A549 (cell line): ENCODE measurements at regions not wholly inside any gene's neighbourhood (a gene's known extent, or its start where the extent isn't known, plus 50 kb on each side); places are given as distances from the start of the nearest gene placed in this dataset.

ENCODE experiments used
- ATAC-seq, 2 experiments: fragments of 200-7000 bp in 1 of 2; fragments of >200 bp in 1 of 2; cut with Nextera tagmentation in 1 of 2; cut with Tn5 transposase in 1 of 2; 3 replicates each; pipeline versions ENCODE4 v1.8.0 to v1.9.1; 2018 to 2020; ENCODE audit warnings: mild to moderate bottlenecking in 1 of 2, moderate library complexity in 1 of 2
- CTCF ChIA-PET: fragments of 300-600 bp; sonication (Branson Sonifier 250); formaldehyde crosslinking; extraction: SDS; loops from one replicate; lab custom pipeline; 2021; ENCODE audit warnings: antibody characterized with exemption, inconsistent platforms; lab: Yijun Ruan, JAX
- POLR2A ChIA-PET: fragments of 350-600 bp; formaldehyde crosslinking; extraction: SDS; loops from one replicate; lab custom pipeline; 2021; ENCODE audit warnings: antibody characterized with exemption, inconsistent platforms; lab: Yijun Ruan, JAX
- DNase-seq, 2 experiments: peaks; one replicate each; pipeline versions ENCODE4 v3.0.0 to v3.0.0-alpha.2; 2011 to 2016; ENCODE audit warnings: low read depth in 1 of 2, low spot score in 1 of 2
- FAIRE-seq: peaks from 2 replicates; lab custom pipeline; 2011; peaks lifted over from hg19 to GRCh38; lab: Jason Lieb, UNC
- H3K27ac ChIP-seq, 2 experiments: fragments of >200 bp; sonication (Bioruptor Twin); formaldehyde crosslinking; 3 replicates each; pipeline ENCODE4 v1.5.1; 2016 to 2017
- H3K4me1 ChIP-seq: fragments of >200 bp; sonication (Bioruptor Twin); formaldehyde crosslinking; 3 replicates; pipeline ENCODE4 v1.6.1; 2016
- H3K4me2 ChIP-seq: fragments of >200 bp; sonication (Bioruptor Twin); formaldehyde crosslinking; 3 replicates; pipeline ENCODE4 v1.6.1; 2016
- H3K4me3 ChIP-seq: fragments of >200 bp; sonication (Bioruptor Twin); formaldehyde crosslinking; 3 replicates; pipeline ENCODE4 v1.5.1; 2016
- H3K9me3 ChIP-seq: fragments of >200 bp; sonication (Bioruptor Twin); formaldehyde crosslinking; 3 replicates; pipeline ENCODE4 v1.6.1; 2016
- ATOH8 ChIP-seq: fragments of 250-450 bp; sonication (Bioruptor Pico); IDR thresholded peaks from 2 replicates; pipeline ENCODE4 v1.5.0; 2020; ENCODE audit warnings: low read depth, mild to moderate bottlenecking, moderate library complexity
- CBX2 ChIP-seq: fragments of 200-600 bp; sonication (generic); IDR thresholded peaks from 2 replicates; pipeline ENCODE4 v1.6.1; 2016; ENCODE audit warnings: low read depth, mild to moderate bottlenecking, borderline replicate concordance
- EP300 ChIP-seq, 2 experiments: fragments of >200 bp; sonication (Bioruptor Twin); formaldehyde crosslinking; IDR thresholded peaks; 2 replicates in 1 of 2; 3 replicates in 1 of 2; pipeline ENCODE4 v1.6.1; 2016 to 2017
- ESRRA ChIP-seq: fragments of 150-350 bp; IDR thresholded peaks from 2 replicates; pipeline ENCODE4 v1.6.1; 2014; ENCODE audit warnings: mild to moderate bottlenecking, low read length, borderline replicate concordance
- FOSB ChIP-seq: fragments of 250-450 bp; sonication (Bioruptor Pico); IDR thresholded peaks from 2 replicates; pipeline ENCODE4 v1.5.0; 2020; ENCODE audit warnings: mild to moderate bottlenecking, moderate library complexity
- HEYL ChIP-seq: fragments of 250-450 bp; sonication (Bioruptor Pico); IDR thresholded peaks from 2 replicates; pipeline ENCODE4 v1.8.0; 2021; ENCODE audit warnings: mild to moderate bottlenecking, moderate library complexity
- HOXA7 ChIP-seq: fragments of 250-450 bp; sonication (Bioruptor Pico); IDR thresholded peaks from 2 replicates; pipeline ENCODE4 v1.5.0; 2020; ENCODE audit warnings: mild to moderate bottlenecking, moderate library complexity
- HOXB13 ChIP-seq: fragments of 250-450 bp; sonication (Bioruptor Pico); IDR thresholded peaks from 2 replicates; pipeline ENCODE4 v1.5.0; 2020; ENCODE audit warnings: low read depth, mild to moderate bottlenecking, moderate library complexity
- HOXB5 ChIP-seq: fragments of 250-450 bp; sonication (Bioruptor Pico); IDR thresholded peaks from 2 replicates; pipeline ENCODE4 v1.5.0; 2020; ENCODE audit warnings: mild to moderate bottlenecking, moderate library complexity
- JUNB ChIP-seq: fragments of >200 bp; sonication (Bioruptor Twin); formaldehyde crosslinking; IDR thresholded peaks from 2 replicates; pipeline ENCODE4 v1.6.1; 2016
- MAZ ChIP-seq: fragments of 150-350 bp; IDR thresholded peaks from 2 replicates; pipeline ENCODE4 v1.6.1; 2014; ENCODE audit warnings: antibody characterized with exemption, low read depth, low read length, borderline replicate concordance
- MYC ChIP-seq: IDR thresholded peaks from 2 replicates; pipeline ENCODE4 v1.6.1; 2012; ENCODE audit warnings: mild to moderate bottlenecking, inconsistent platforms, low read length, improper control_type of control experiment, borderline replicate concordance
- NPAS2 ChIP-seq: fragments of 250-450 bp; sonication (Bioruptor Pico); IDR thresholded peaks from 2 replicates; pipeline ENCODE4 v1.8.0; 2022; ENCODE audit warnings: mild to moderate bottlenecking, moderate library complexity, borderline replicate concordance
- NR3C1 ChIP-seq: fragments of >200 bp; sonication (Bioruptor Twin); formaldehyde crosslinking; IDR thresholded peaks from 3 replicates; pipeline ENCODE4 v1.6.1; 2017
- RNF2 ChIP-seq: fragments of 200-600 bp; sonication (generic); IDR thresholded peaks from 2 replicates; pipeline ENCODE4 v1.6.1; 2016; ENCODE audit warnings: low read depth, mild to moderate bottlenecking, antibody characterized with exemption, moderate library complexity, borderline replicate concordance
- SMC3 ChIP-seq: fragments of >200 bp; sonication (Bioruptor Twin); formaldehyde crosslinking; IDR thresholded peaks from 3 replicates; pipeline ENCODE4 v1.6.1; 2018; ENCODE audit warnings: inconsistent platforms
- TFCP2L1 ChIP-seq: fragments of 250-450 bp; sonication (Bioruptor Pico); IDR thresholded peaks from 2 replicates; pipeline ENCODE4 v1.5.0; 2021; ENCODE audit warnings: mild to moderate bottlenecking
- ZC3H11A ChIP-seq: fragments of 450-650 bp; IDR thresholded peaks from 2 replicates; pipeline ENCODE4 v1.6.1; 2014; ENCODE audit warnings: antibody characterized with exemption, mild to moderate bottlenecking
- ZFP36 ChIP-seq: fragments of 450-650 bp; IDR thresholded peaks from 2 replicates; pipeline ENCODE4 v1.6.1; 2014; ENCODE audit warnings: borderline replicate concordance; ENCODE audit not compliant: partially characterized antibody
- ZNF302 ChIP-seq: fragments of 250-450 bp; sonication (Bioruptor Pico); IDR thresholded peaks from 2 replicates; pipeline ENCODE4 v1.9.0; 2021; ENCODE audit warnings: inconsistent platforms, mild to moderate bottlenecking, moderate library complexity
- WGBS: methylation state at CpG from one replicate; pipeline ENCODE4 v1.1.6; 2017; ENCODE audit errors: missing lambda C conversion rate; 5-methylcytosine and 5-hydroxymethylcytosine counted together
- TF ChIP-seq, protein P1 (sequence below): fragments of 200-600 bp; sonication (generic); IDR thresholded peaks from 2 replicates; pipeline ENCODE4 v1.6.1; 2016; ENCODE audit warnings: antibody characterized with exemption, mild to moderate bottlenecking, moderate library complexity
- TF ChIP-seq, protein P2 (sequence below): IDR thresholded peaks from 2 replicates; pipeline ENCODE4 v1.6.1; 2012; ENCODE audit warnings: low read depth, borderline replicate concordance
- TF ChIP-seq, protein P3 (sequence below): fragments of >200 bp; sonication (Bioruptor Twin); formaldehyde crosslinking; IDR thresholded peaks from 3 replicates; pipeline ENCODE4 v1.6.1; 2016
- TF ChIP-seq, protein P4 (sequence below): fragments of 250-450 bp; sonication (Bioruptor Pico); IDR thresholded peaks from 2 replicates; pipeline ENCODE4 v1.5.0; 2021; ENCODE audit warnings: mild to moderate bottlenecking, moderate library complexity, borderline replicate concordance

DNA sequence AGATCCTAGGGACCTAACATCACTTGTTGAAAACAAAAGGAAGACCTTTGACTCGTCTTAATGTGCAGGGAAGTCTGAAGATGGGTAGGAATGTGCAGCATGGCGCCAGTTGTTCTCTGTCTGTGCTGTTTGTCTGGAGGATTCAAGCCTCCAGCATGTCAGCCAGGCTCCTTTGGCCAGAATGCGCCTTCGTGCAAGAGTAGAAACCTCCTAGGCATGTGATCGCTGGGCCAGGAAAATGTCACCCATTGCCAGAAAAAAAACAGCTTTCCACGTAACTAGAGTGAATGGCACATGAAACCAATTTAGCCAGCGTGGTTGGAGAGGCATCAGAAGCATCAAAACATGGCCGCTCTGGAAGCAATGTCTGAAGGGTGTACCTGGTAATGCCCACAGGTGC is 132.7 kb downstream of the EDN1 start (continued):
- TF ChIP-seq ATOH8 (CRISPR knock-in tag): no peak

DNA sequence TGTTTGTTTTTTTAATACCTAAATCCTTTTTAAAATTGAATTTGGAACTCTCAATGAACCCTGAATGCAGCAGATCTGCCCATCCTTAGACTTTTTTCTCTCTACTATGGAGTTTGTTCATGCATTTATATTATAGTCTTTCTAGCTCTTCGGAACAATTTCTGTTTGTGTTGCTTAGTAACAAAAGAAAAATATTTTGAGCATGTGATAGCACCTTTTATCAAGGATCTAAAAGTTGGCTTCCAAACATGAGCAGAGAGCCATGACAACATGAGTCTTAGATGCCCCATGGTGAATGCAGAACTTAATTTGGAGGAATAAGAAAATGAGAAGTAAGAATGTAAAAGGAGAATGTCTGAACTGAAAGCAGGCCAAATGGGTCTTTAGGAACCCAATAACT is 133.7 kb downstream of the EDN1 start:
- 67% methylated on average over 1 of the region's 1 CpG for WGBS
- DNase-seq: peak in 1 of 2 experiments; percentile 32
- no peak for FAIRE-seq
- H3K4me2 ChIP-seq: no peak overlapping the region; the same call in 2 of the 3 replicates
- TF ChIP-seq HOXB13 (no peak), NPAS2 (CRISPR knock-in tag) (no peak), NR3C1 (no peak), RNF2 (no peak), ZNF302 (CRISPR knock-in tag) (no peak)
- no peak overlapping the region for H3K4me3 ChIP-seq
- ChIA-PET CTCF (no interaction called here), POLR2A (no interaction called here)
- H3K4me1 ChIP-seq: peaks cover 37% of the 10 kb centered on the region
- H3K27ac ChIP-seq: peak overlapping the region in 1 of 2 experiments; percentile 17; a peak in 2 of 6 replicates
- ATAC-seq: no peak; a peak in 1 of 6 replicates
- peaks cover 3% of the 10 kb centered on the region for H3K9me3 ChIP-seq

DNA sequence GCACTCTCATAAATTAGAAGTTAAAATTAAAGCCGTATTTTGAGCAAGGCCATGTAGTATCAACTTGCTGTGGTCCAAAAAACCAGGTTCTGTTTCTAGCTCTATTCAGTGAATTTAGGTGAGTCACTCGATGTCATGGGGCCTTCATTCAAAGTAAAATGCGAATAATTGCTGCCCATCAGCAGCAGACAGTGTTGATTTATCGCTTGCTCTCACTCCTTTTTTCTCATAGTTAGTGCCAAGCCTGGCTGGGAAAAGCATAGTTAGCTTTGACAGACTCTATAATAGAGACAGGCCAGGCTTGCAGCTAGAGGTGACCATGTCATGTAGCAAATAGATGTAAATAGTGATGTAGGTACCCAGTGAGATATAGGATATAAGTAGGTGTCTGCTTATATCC is 136.0 kb downstream of the EDN1 start:
- no peak overlapping the region for H3K4me2 ChIP-seq
- WGBS: 90% methylated on average over 4 of the region's 4 CpGs
- FAIRE-seq: no peak
- CTCF ChIA-PET: no interaction called here
- H3K27ac ChIP-seq: 0 out of 6 replicates have a peak overlapping the region, but pooled peaks of 1 of the 2 experiments have one; percentile 12
- H3K4me1 ChIP-seq: peaks cover 16% of the 10 kb centered on the region
- POLR2A ChIA-PET: no interaction called here
- TF ChIP-seq TFCP2L1: no peak
- no peak for TF ChIP-seq MYC
- TF ChIP-seq, protein P1, sequence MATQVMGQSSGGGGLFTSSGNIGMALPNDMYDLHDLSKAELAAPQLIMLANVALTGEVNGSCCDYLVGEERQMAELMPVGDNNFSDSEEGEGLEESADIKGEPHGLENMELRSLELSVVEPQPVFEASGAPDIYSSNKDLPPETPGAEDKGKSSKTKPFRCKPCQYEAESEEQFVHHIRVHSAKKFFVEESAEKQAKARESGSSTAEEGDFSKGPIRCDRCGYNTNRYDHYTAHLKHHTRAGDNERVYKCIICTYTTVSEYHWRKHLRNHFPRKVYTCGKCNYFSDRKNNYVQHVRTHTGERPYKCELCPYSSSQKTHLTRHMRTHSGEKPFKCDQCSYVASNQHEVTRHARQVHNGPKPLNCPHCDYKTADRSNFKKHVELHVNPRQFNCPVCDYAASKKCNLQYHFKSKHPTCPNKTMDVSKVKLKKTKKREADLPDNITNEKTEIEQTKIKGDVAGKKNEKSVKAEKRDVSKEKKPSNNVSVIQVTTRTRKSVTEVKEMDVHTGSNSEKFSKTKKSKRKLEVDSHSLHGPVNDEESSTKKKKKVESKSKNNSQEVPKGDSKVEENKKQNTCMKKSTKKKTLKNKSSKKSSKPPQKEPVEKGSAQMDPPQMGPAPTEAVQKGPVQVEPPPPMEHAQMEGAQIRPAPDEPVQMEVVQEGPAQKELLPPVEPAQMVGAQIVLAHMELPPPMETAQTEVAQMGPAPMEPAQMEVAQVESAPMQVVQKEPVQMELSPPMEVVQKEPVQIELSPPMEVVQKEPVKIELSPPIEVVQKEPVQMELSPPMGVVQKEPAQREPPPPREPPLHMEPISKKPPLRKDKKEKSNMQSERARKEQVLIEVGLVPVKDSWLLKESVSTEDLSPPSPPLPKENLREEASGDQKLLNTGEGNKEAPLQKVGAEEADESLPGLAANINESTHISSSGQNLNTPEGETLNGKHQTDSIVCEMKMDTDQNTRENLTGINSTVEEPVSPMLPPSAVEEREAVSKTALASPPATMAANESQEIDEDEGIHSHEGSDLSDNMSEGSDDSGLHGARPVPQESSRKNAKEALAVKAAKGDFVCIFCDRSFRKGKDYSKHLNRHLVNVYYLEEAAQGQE: no peak
- no peak for TF ChIP-seq CBX2
- TF ChIP-seq MAZ: no peak
- no peak for TF ChIP-seq HOXA7 (CRISPR knock-in tag)
- TF ChIP-seq, all 56 proteins: peak for 0
- ATAC-seq (no peak), DNase-seq (no peak)
- no peak overlapping the region for H3K4me3 ChIP-seq
- H3K9me3 ChIP-seq: no peaks in the 10 kb centered on the region

GRCh38 chr6:12431023-12431422 is 140.9 kb downstream of the EDN1 start:
- FAIRE-seq (no peak), ATAC-seq (no peak), DNase-seq (no peak)
- ChIA-PET POLR2A (no interaction called here), CTCF (interaction anchor here (0.8 to 1.2 kb wide), 2 partner anchors 10 to 51 kb away, joined by 3 to 5 read pairs; no protein-coding TSS in a partner anchor)
- H3K4me3 ChIP-seq: no peak overlapping the region
- WGBS: 36% methylated on average over 3 of the region's 3 CpGs
- peaks cover 10% of the 10 kb centered on the region; the same call in 2 of the 3 replicates for H3K9me3 ChIP-seq
- H3K4me2 ChIP-seq: no peak overlapping the region
- TF ChIP-seq RNF2: no peak
- TF ChIP-seq HOXB5: no peak
- no peak for TF ChIP-seq ESRRA
- TF ChIP-seq, protein P2, sequence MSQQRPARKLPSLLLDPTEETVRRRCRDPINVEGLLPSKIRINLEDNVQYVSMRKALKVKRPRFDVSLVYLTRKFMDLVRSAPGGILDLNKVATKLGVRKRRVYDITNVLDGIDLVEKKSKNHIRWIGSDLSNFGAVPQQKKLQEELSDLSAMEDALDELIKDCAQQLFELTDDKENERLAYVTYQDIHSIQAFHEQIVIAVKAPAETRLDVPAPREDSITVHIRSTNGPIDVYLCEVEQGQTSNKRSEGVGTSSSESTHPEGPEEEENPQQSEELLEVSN: no peak
- no peak for TF ChIP-seq EP300 (IDR thresholded peaks at IDR 0.05)
- TF ChIP-seq JUNB: no peak
- no peak for TF ChIP-seq FOSB
- no peak for TF ChIP-seq MAZ
- no peak for TF ChIP-seq ZNF302 (CRISPR knock-in tag)
- no peak for TF ChIP-seq ZC3H11A
- TF ChIP-seq, protein P3, sequence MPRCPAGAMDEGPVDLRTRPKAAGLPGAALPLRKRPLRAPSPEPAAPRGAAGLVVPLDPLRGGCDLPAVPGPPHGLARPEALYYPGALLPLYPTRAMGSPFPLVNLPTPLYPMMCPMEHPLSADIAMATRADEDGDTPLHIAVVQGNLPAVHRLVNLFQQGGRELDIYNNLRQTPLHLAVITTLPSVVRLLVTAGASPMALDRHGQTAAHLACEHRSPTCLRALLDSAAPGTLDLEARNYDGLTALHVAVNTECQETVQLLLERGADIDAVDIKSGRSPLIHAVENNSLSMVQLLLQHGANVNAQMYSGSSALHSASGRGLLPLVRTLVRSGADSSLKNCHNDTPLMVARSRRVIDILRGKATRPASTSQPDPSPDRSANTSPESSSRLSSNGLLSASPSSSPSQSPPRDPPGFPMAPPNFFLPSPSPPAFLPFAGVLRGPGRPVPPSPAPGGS: no peak
- TF ChIP-seq, protein P4, sequence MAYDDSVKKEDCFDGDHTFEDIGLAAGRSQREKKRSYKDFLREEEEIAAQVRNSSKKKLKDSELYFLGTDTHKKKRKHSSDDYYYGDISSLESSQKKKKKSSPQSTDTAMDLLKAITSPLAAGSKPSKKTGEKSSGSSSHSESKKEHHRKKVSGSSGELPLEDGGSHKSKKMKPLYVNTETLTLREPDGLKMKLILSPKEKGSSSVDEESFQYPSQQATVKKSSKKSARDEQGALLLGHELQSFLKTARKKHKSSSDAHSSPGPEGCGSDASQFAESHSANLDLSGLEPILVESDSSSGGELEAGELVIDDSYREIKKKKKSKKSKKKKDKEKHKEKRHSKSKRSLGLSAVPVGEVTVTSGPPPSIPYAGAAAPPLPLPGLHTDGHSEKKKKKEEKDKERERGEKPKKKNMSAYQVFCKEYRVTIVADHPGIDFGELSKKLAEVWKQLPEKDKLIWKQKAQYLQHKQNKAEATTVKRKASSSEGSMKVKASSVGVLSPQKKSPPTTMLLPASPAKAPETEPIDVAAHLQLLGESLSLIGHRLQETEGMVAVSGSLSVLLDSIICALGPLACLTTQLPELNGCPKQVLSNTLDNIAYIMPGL (CRISPR knock-in tag): no peak
- TF ChIP-seq ZFP36: no peak
- TF ChIP-seq HEYL (CRISPR knock-in tag): no peak
- TF ChIP-seq SMC3: no peak
- H3K27ac ChIP-seq: no peak overlapping the region
- no peaks in the 10 kb centered on the region for H3K4me1 ChIP-seq
